WTC11 (cell line): ENCODE measurements at regions not wholly inside any gene's neighbourhood (a gene's known extent, or its start where the extent isn't known, plus 50 kb on each side); places are given as distances from the start of the nearest gene placed in this dataset.

ENCODE experiments used
- CBFB ChIP-seq: sonication (generic); formaldehyde crosslinking; IDR thresholded peaks from 2 replicates; pipeline ENCODE4 v1.8.1; 2022; ENCODE audit warnings: mild to moderate bottlenecking, low read depth, missing genetic modification reagents
- IRF2 ChIP-seq: sonication (generic); formaldehyde crosslinking; IDR thresholded peaks from 2 replicates; pipeline ENCODE4 v1.8.0; 2022; ENCODE audit warnings: low read depth, missing genetic modification reagents, borderline replicate concordance

GRCh38 chr18:73666772-73667171 lies 480.9 kb downstream of the FBXO15 start:
- TF ChIP-seq IRF2 (CRISPR knock-in tag) (no peak), CBFB (CRISPR knock-in tag) (no peak)
